ENCODE measurements at regions not wholly inside any gene's neighbourhood (a gene's known extent, or its start where the extent isn't known, plus 50 kb on each side); places are given as distances from the start of the nearest gene placed in this dataset.

DNA sequence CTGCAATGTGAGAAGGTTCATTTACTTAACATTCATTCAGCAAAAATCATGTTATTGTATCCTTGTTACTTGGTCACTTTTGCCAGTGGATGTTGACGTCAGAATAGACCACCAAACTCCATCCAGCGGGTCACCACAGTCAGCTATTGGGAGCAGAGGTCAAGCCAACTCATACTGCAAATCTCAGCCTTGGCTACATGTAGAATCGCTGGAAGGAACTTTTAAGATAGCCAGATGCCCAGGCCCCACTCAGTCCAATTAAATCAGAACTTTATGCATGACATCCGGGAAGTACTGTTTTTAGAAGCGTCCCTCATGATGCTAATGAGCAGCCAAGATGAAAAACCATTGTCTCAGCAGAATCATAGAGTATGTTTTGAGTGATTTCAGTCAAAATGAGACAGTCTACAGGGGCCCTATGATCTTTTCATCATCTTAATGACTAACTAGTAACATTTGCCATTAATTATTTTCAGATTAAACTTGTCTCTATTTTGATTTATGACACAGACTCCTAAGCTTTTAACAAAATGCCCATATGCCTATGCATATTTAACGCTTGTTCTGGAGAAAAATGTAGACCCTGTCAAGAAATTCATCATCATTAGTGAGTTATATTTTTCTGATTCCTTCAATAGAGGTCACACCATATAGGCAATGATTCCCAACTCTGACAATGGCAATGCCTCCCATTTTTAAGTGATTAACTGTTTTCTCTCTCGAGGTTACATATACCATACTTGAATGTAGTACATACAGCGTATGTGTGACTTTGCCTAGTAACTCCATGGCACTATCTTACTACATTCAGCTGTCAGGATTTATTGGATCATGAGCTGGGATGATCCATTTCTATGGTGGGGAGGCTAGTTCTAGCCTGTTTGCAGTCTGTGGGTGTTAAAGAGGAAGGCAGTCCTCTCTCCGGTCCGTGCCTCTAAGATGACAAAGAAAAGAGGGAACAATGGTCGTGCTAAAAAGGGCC lies 63.7 kb upstream of the CCBE1 start:
- TF ChIP-seq POLR2A (IDR thresholded peaks at IDR 0.05) (no peak), POLR2AphosphoS5 (IDR thresholded peaks at IDR 0.05) (no peak)

Data from spleen (tissue), 3 donors.